Heart left ventricle (tissue), 16 donors: ENCODE measurements at regions not wholly inside any gene's neighbourhood (a gene's known extent, or its start where the extent isn't known, plus 50 kb on each side); places are given as distances from the start of the nearest gene placed in this dataset.

ENCODE experiments used
- ATAC-seq, 4 donors: fragments of 200-7000 bp; cut with Tn5 transposase; one replicate each; pipeline ENCODE4 v1.9.1; 2020 to 2022; ENCODE audit warnings: moderate library complexity in 4 of 4, mild to moderate bottlenecking in 3 of 4, moderate number of reproducible peaks in 1 of 4
- DNase-seq, 5 donors: peaks; one replicate each; pipeline ENCODE4 v3.0.0-alpha.2; 2020
- H3K27ac ChIP-seq, 12 donors: fragments of 200-600 bp; sonication (generic) in 4 of 12; one replicate each; pipeline versions ENCODE4 v1.5.0 to v1.8.0; 2016 to 2022; ENCODE audit warnings: mild to moderate bottlenecking in 2 of 12
- H3K27me3 ChIP-seq, 9 donors: fragments of 200-600 bp; sonication (generic) in 2 of 9; one replicate each; pipeline versions ENCODE4 v1.5.1 to v1.8.0; 2016 to 2022; ENCODE audit warnings: mild to moderate bottlenecking in 3 of 9
- H3K36me3 ChIP-seq, 9 donors: fragments of 200-600 bp; sonication (generic) in 2 of 9; one replicate each; pipeline versions ENCODE4 v1.5.0 to v1.8.0; 2018 to 2022; ENCODE audit warnings: mild to moderate bottlenecking in 2 of 9
- H3K4me1 ChIP-seq, 12 donors: fragments of 200-600 bp; sonication (generic) in 4 of 12; one replicate each; pipeline versions ENCODE4 v1.5.0 to v1.8.0; 2016 to 2022; ENCODE audit warnings: mild to moderate bottlenecking in 3 of 12
- H3K4me3 ChIP-seq, 12 donors: fragments of 200-600 bp; sonication (generic) in 4 of 12; one replicate each; pipeline versions ENCODE4 v1.5.0 to v1.8.0; 2017 to 2022; ENCODE audit warnings: mild to moderate bottlenecking in 9 of 12, moderate library complexity in 4 of 12
- H3K9me3 ChIP-seq, 12 donors: fragments of 200-600 bp; sonication (generic) in 4 of 12; one replicate each; pipeline versions ENCODE4 v1.5.0 to v1.8.0; 2016 to 2022; ENCODE audit warnings: mild to moderate bottlenecking in 1 of 12
- CTCF ChIP-seq, 12 donors: fragments of 200-600 bp; sonication (generic) in 4 of 12; IDR thresholded peaks; one replicate each; pipeline versions ENCODE4 v1.5.0 to v1.8.0; 2018 to 2022; ENCODE audit warnings: antibody characterized with exemption in 12 of 12, mild to moderate bottlenecking in 5 of 12
- POLR2A ChIP-seq, 2 donors: fragments of 450-650 bp; IDR thresholded peaks; one replicate each; pipeline ENCODE4 v1.6.1; 2017; ENCODE audit warnings: antibody characterized with exemption in 2 of 2, mild to moderate bottlenecking in 2 of 2, moderate library complexity in 2 of 2
- WGBS, 4 donors: extraction: QIAGEN DNeasy Blood & Tissue Kit in 2 of 4; methylation state at CpG; one replicate each; pipeline versions ENCODE4 v1.1.5 to v1.1.7; 2013 to 2018; 5-methylcytosine and 5-hydroxymethylcytosine counted together
- intact Hi-C, 10 donors: fragments of 100-400 bp; cut with DNase I; formaldehyde crosslinking; loops; one replicate each; pipeline versions ENCODE4 v1.11.1 to v1.14.2; 2022
- donor health status: ischemic (EF 13 %, LVEDD 7.1; RV severe dilation, severe dysfunction).
- donor health status: healthy with polysubstance abuse.
- donor health status: DM: no; HTN: yes; CAD: no.
- donor health status: DM: no; HTN: no; CAD: no.
- donor health status: ischemic (EF 25% LVEDD 6.9; RV normal size, moderate dysfunction).
- donor health status: ischemic (EF 25% LVEDD 5.7; RV mildly dilated, moderate dysfunction).
- donor health status: healthy.
- donor health status: DM: yes; HTN: yes; CAD: no.
- donor health status: ischemic (EF 35%, LVEDD 5.7; RV mildly dilated, moderate dysfunction).
- donor health status: nonischemic (EF 11% LVEDD 7.7; RV severe dilation, severe dysfunction).
- donor health status: DM: yes; HTN: yes; CAD: no.
- donor health status: PGD.
- donor health status: ischemic (EF 29% LVEDD 5.4; RV normal size, mild dysfunction).
- donor health status: nonischemic (EF 23%, LVEDD 6.1; RV moderate dilation, normal function).

- ATAC-seq: no peak
- WGBS, 4 donors: 80 to 88% (median 84%) methylated on average over 5 of the region's 5 CpGs
- H3K4me1 ChIP-seq: no peaks in the 10 kb centered on the region
- no peak for DNase-seq
- H3K27me3 ChIP-seq: no peaks in the 10 kb centered on the region
- H3K4me3 ChIP-seq: no peak overlapping the region
- H3K9me3 ChIP-seq: peaks cover 0 to 14% (median 4%) of the 10 kb centered on the region in 12 donors
- TF ChIP-seq POLR2A (IDR thresholded peaks at IDR 0.05) (no peak), CTCF (IDR thresholded peaks at IDR 0.05) (no peak)
- intact Hi-C loops: no loop called here
- no peak overlapping the region for H3K27ac ChIP-seq
- H3K36me3 ChIP-seq: no peaks in the 10 kb centered on the region
Observed at GRCh38 chr6:148069256-148069655, 273.4 kb upstream of the SASH1 start.

GRCh38 chr6:148074291-148074690 is 268.3 kb upstream of the SASH1 start:
- H3K27me3 ChIP-seq: peaks cover 0 to 9% (median 0%) of the 10 kb centered on the region in 9 donors
- no peaks in the 10 kb centered on the region for H3K4me1 ChIP-seq
- H3K27ac ChIP-seq: no peak overlapping the region
- 83 to 93% (median 89%) methylated on average over 6 of the region's 6 CpGs for WGBS, 4 donors
- TF ChIP-seq POLR2A (IDR thresholded peaks at IDR 0.05) (no peak), CTCF (IDR thresholded peaks at IDR 0.05) (no peak)
- H3K4me3 ChIP-seq: no peak overlapping the region
- intact Hi-C loops: no loop called here
- peaks cover 0 to 14% (median 4%) of the 10 kb centered on the region in 12 donors for H3K9me3 ChIP-seq
- no peak for DNase-seq
- no peaks in the 10 kb centered on the region for H3K36me3 ChIP-seq
- no peak for ATAC-seq

GRCh38 chr6:148074738-148075137 is 267.9 kb upstream of the SASH1 start:
- Histone ChIP-seq H3K27me3 (peaks cover 0 to 9% (median 0%) of the 10 kb centered on the region in 9 donors), H3K27ac (no peak overlapping the region), H3K4me3 (no peak overlapping the region), H3K4me1 (no peaks in the 10 kb centered on the region), H3K36me3 (no peaks in the 10 kb centered on the region), H3K9me3 (peaks cover 0 to 14% (median 4%) of the 10 kb centered on the region in 12 donors)
- DNase-seq (no peak), ATAC-seq (no peak)
- 71 to 78% (median 72%) methylated on average over 5 of the region's 5 CpGs for WGBS, 4 donors
- TF ChIP-seq POLR2A (IDR thresholded peaks at IDR 0.05): no peak
- TF ChIP-seq CTCF (IDR thresholded peaks at IDR 0.05): no peak
- intact Hi-C loops: no loop called here

- intact Hi-C loops: no loop called here
- TF ChIP-seq POLR2A (IDR thresholded peaks at IDR 0.05): no peak
- TF ChIP-seq CTCF (IDR thresholded peaks at IDR 0.05): no peak
- Histone ChIP-seq H3K27ac (no peak overlapping the region), H3K27me3 (peaks cover 0 to 9% (median 0%) of the 10 kb centered on the region in 9 donors), H3K4me3 (no peak overlapping the region), H3K36me3 (no peaks in the 10 kb centered on the region), H3K9me3 (peaks cover 0 to 14% (median 4%) of the 10 kb centered on the region in 12 donors), H3K4me1 (no peaks in the 10 kb centered on the region)
- DNase-seq: no peak
- no peak for ATAC-seq
Observed at GRCh38 chr6:148075352-148075751, 267.3 kb upstream of the SASH1 start.
